ENCODE measurements at regions not wholly inside any gene's neighbourhood (a gene's known extent, or its start where the extent isn't known, plus 50 kb on each side); places are given as distances from the start of the nearest gene placed in this dataset.

- Histone ChIP-seq H4K20me1 (ENCODE audit: insufficient read depth, low read length) (no peaks in the 10 kb centered on the region), H3K27me3 (ENCODE audit: low read depth, low read length) (no peaks in the 10 kb centered on the region), H3K9ac (ENCODE audit: low read length) (no peak overlapping the region), H3K4me1 (ENCODE audit: low read length) (no peaks in the 10 kb centered on the region), H3K9me3 (ENCODE audit: insufficient read depth, low read length) (peaks cover 9% of the 10 kb centered on the region; the same call in 1 of the 2 replicates), H3K36me3 (replicated peaks; ENCODE audit: low read depth, low read length) (no peaks in the 10 kb centered on the region), H3K79me2 (ENCODE audit: low read length) (no peaks in the 10 kb centered on the region), H2AFZ (ENCODE audit: low read depth, low read length) (no peak overlapping the region), H3K27ac (ENCODE audit: low read length) (no peak overlapping the region), H3K4me2 (ENCODE audit: low read length) (no peak overlapping the region), H3K4me3 (ENCODE audit: low read length) (no peak overlapping the region)
- TF ChIP-seq, protein P1, sequence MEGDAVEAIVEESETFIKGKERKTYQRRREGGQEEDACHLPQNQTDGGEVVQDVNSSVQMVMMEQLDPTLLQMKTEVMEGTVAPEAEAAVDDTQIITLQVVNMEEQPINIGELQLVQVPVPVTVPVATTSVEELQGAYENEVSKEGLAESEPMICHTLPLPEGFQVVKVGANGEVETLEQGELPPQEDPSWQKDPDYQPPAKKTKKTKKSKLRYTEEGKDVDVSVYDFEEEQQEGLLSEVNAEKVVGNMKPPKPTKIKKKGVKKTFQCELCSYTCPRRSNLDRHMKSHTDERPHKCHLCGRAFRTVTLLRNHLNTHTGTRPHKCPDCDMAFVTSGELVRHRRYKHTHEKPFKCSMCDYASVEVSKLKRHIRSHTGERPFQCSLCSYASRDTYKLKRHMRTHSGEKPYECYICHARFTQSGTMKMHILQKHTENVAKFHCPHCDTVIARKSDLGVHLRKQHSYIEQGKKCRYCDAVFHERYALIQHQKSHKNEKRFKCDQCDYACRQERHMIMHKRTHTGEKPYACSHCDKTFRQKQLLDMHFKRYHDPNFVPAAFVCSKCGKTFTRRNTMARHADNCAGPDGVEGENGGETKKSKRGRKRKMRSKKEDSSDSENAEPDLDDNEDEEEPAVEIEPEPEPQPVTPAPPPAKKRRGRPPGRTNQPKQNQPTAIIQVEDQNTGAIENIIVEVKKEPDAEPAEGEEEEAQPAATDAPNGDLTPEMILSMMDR (IDR thresholded peaks at IDR 0.05; ENCODE audit: low read depth, low read length): no peak
- no peak for TF ChIP-seq EZH2phosphoT487 (IDR thresholded peaks at IDR 0.05; ENCODE audit: low read depth)
Observed at GRCh38 chr18:73214970-73215369, 347.2 kb upstream of the NETO1 start.

GRCh38 chr18:73212442-73212841 lies 344.7 kb upstream of the NETO1 start:
- Histone ChIP-seq H3K9ac (ENCODE audit: low read length) (no peak overlapping the region), H3K27ac (ENCODE audit: low read length) (no peak overlapping the region), H3K4me2 (ENCODE audit: low read length) (no peak overlapping the region), H3K36me3 (replicated peaks; ENCODE audit: low read depth, low read length) (no peaks in the 10 kb centered on the region), H3K9me3 (ENCODE audit: insufficient read depth, low read length) (no peaks in the 10 kb centered on the region), H3K27me3 (ENCODE audit: low read depth, low read length) (no peaks in the 10 kb centered on the region), H3K4me3 (ENCODE audit: low read length) (no peak overlapping the region), H3K4me1 (ENCODE audit: low read length) (no peaks in the 10 kb centered on the region), H2AFZ (ENCODE audit: low read depth, low read length) (no peak overlapping the region), H3K79me2 (ENCODE audit: low read length) (no peaks in the 10 kb centered on the region), H4K20me1 (ENCODE audit: insufficient read depth, low read length) (no peaks in the 10 kb centered on the region)
- TF ChIP-seq, protein P1 (IDR thresholded peaks at IDR 0.05; ENCODE audit: low read depth, low read length): no peak
- TF ChIP-seq EZH2phosphoT487 (IDR thresholded peaks at IDR 0.05; ENCODE audit: low read depth): no peak

GRCh38 chr18:73201940-73202339 lies 334.2 kb upstream of the NETO1 start:
- Histone ChIP-seq H3K27me3 (ENCODE audit: low read depth, low read length) (no peaks in the 10 kb centered on the region), H3K9me3 (ENCODE audit: insufficient read depth, low read length) (no peaks in the 10 kb centered on the region), H3K36me3 (replicated peaks; ENCODE audit: low read depth, low read length) (no peaks in the 10 kb centered on the region), H3K4me2 (ENCODE audit: low read length) (no peak overlapping the region), H3K9ac (ENCODE audit: low read length) (no peak overlapping the region), H3K4me1 (ENCODE audit: low read length) (no peaks in the 10 kb centered on the region), H4K20me1 (ENCODE audit: insufficient read depth, low read length) (no peaks in the 10 kb centered on the region), H3K4me3 (ENCODE audit: low read length) (no peak overlapping the region), H2AFZ (ENCODE audit: low read depth, low read length) (no peak overlapping the region), H3K27ac (ENCODE audit: low read length) (no peak overlapping the region), H3K79me2 (ENCODE audit: low read length) (no peaks in the 10 kb centered on the region)
- TF ChIP-seq, protein P1 (IDR thresholded peaks at IDR 0.05; ENCODE audit: low read depth, low read length): no peak
- no peak for TF ChIP-seq EZH2phosphoT487 (IDR thresholded peaks at IDR 0.05; ENCODE audit: low read depth)

GRCh38 chr18:73199151-73199550 lies 331.4 kb upstream of the NETO1 start:
- no peak overlapping the region for H3K9ac ChIP-seq (ENCODE audit: low read length)
- no peak overlapping the region for H3K4me3 ChIP-seq (ENCODE audit: low read length)
- H2AFZ ChIP-seq (ENCODE audit: low read depth, low read length): no peak overlapping the region
- no peaks in the 10 kb centered on the region for H3K4me1 ChIP-seq (ENCODE audit: low read length)
- H3K36me3 ChIP-seq (replicated peaks; ENCODE audit: low read depth, low read length): no peaks in the 10 kb centered on the region
- no peak overlapping the region for H3K27ac ChIP-seq (ENCODE audit: low read length)
- H3K79me2 ChIP-seq (ENCODE audit: low read length): no peaks in the 10 kb centered on the region
- no peaks in the 10 kb centered on the region for H3K9me3 ChIP-seq (ENCODE audit: insufficient read depth, low read length)
- H4K20me1 ChIP-seq (ENCODE audit: insufficient read depth, low read length): no peaks in the 10 kb centered on the region
- no peak overlapping the region for H3K4me2 ChIP-seq (ENCODE audit: low read length)
- TF ChIP-seq, protein P1 (IDR thresholded peaks at IDR 0.05; ENCODE audit: low read depth, low read length): no peak
- TF ChIP-seq EZH2phosphoT487 (IDR thresholded peaks at IDR 0.05; ENCODE audit: low read depth): no peak
- H3K27me3 ChIP-seq (ENCODE audit: low read depth, low read length): no peaks in the 10 kb centered on the region

Data from OCI-LY3 (cell line).